Esophagus muscularis mucosa (tissue), 3 donors: ENCODE measurements at regions not wholly inside any gene's neighbourhood (a gene's known extent, or its start where the extent isn't known, plus 50 kb on each side); places are given as distances from the start of the nearest gene placed in this dataset.
"Not testable (repeated sequence)": the region's sequence is repeated elsewhere in the genome, so short reads cannot be mapped to it uniquely, and the experiment has no call there.

Experiments
- POLR2A ChIP-seq: fragments of 450-650 bp; IDR thresholded peaks from one replicate; pipeline ENCODE4 v1.6.1; 2017; ENCODE audit warnings: antibody characterized with exemption, moderate library complexity, mild to moderate bottlenecking, low read depth
- TF ChIP-seq, protein P1 (sequence below), 3 experiments: fragments of 200-600 bp in 2 of 3; fragments of 450-650 bp in 1 of 3; sonication (generic) in 2 of 3; IDR thresholded peaks; one replicate each; pipeline ENCODE4 v1.5.1; 2017 to 2019; ENCODE audit warnings: antibody characterized with exemption in 3 of 3, mild to moderate bottlenecking in 2 of 3, moderate library complexity in 1 of 3

DNA sequence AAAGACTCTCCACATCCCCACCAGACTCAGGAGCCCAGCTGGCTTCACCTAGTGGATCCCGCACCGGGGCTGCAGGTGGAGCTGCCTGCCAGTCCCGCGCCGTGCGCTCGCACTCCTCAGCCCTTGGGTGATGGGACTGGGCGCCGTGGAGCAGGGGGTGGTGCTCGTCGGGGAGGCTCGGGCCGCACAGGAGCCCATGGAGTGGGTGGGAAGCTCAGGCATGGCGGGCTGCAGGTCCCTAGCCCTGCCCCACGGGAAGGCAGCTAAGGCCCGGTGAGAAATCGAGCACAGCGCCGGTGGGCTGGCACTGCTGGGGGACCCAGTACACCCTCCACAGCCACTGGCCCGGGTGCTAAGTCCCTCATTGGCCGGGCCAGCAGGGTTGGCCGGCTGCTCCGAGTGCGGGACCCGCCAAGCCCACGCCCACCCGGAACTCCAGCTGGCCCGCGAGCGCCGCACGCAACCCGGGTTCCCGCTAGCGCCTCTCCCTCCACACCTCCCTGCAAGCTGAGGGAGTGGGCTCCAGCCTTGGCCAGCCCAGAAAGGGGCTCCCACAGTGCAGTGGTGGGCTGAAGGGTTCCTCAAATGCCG, 93.2 kb upstream of the CCBE1 start:
- TF ChIP-seq, protein P1, sequence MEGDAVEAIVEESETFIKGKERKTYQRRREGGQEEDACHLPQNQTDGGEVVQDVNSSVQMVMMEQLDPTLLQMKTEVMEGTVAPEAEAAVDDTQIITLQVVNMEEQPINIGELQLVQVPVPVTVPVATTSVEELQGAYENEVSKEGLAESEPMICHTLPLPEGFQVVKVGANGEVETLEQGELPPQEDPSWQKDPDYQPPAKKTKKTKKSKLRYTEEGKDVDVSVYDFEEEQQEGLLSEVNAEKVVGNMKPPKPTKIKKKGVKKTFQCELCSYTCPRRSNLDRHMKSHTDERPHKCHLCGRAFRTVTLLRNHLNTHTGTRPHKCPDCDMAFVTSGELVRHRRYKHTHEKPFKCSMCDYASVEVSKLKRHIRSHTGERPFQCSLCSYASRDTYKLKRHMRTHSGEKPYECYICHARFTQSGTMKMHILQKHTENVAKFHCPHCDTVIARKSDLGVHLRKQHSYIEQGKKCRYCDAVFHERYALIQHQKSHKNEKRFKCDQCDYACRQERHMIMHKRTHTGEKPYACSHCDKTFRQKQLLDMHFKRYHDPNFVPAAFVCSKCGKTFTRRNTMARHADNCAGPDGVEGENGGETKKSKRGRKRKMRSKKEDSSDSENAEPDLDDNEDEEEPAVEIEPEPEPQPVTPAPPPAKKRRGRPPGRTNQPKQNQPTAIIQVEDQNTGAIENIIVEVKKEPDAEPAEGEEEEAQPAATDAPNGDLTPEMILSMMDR (IDR thresholded peaks at IDR 0.05): not testable (repeated sequence)
- not testable (repeated sequence) for TF ChIP-seq POLR2A
